GM18907 (cell line): ENCODE measurements at regions not wholly inside any gene's neighbourhood (a gene's known extent, or its start where the extent isn't known, plus 50 kb on each side); places are given as distances from the start of the nearest gene placed in this dataset.

ENCODE experiments used
- ATAC-seq: cut with Tn5 transposase; IDR thresholded peaks from one replicate; pipeline ENCODE4 v1.9.1; 2021; ENCODE audit warnings: mild to moderate bottlenecking, moderate library complexity; ENCODE audit not compliant: unreplicated experiment

DNA sequence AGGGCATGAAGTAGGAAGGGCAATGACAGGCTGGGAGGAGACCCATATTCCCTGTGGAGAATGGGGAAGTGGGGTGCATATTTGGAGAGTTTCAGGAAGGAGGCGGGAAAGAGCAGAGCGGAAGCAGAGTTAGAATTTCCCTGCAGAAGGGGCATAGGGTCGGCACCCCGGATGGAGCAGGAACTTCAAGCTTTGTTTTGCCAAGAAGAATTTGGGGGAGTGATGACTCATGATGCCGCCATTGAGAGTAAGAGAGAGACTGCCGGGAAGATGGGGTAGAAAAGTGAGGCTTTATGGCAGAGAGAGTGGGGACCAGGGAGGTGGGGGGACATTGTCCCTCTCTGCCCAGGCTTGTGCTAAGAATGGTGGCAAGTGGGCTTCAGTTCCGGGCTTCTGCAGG, 50.3 kb upstream of the EPB41L1 start:
- ATAC-seq = no peak
